Brain pericyte (primary cell): ENCODE measurements at regions not wholly inside any gene's neighbourhood (a gene's known extent, or its start where the extent isn't known, plus 50 kb on each side); places are given as distances from the start of the nearest gene placed in this dataset.
"Not testable (repeated sequence)": the region's sequence is repeated elsewhere in the genome, so short reads cannot be mapped to it uniquely, and the experiment has no call there.

Source experiments
- DNase-seq: peaks from one replicate; pipeline ENCODE4 v3.0.0-alpha.2; 2012; ENCODE audit warnings: low read depth, low spot score

DNA sequence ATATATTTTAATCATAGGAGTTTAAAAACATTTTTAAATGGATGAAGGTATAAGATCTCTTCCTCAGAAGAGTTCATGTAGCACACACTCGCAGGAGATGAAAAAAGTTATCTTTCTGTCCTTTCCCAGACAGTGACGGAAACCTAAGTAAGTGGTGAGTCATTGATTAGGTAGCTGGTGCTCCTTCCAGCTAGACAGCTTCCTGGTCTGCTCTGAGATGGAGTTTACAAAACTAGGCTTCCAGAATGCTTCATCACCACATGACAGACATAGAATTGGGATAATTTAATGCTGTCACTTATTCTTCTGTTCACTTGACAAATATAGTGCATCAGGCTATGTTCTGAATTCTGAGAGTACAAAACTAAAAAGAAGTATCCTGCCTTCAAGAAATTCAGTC, 2393.0 kb upstream of the C9orf72 start:
- no peak for DNase-seq

DNA sequence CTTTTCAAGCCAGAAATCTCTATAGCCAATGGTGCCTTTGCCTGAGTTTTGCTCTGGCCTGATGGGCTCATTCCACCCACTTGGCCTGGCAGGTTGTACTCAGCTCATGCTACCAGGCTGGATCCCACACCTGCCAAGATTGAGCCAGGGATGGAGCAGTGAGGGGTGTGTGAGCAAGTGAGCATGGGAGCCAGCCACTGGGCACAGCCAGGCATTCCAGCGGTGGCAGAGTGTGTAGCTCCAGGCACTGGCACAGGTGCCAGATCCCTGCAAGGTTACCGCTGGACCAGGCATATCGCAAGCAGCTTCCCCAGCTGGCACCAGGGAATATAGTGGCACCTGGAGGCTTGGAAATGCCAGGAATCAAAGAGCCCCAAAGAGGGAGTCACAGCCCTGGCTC, 2395.6 kb upstream of the C9orf72 start:
- DNase-seq, result no peak

DNA sequence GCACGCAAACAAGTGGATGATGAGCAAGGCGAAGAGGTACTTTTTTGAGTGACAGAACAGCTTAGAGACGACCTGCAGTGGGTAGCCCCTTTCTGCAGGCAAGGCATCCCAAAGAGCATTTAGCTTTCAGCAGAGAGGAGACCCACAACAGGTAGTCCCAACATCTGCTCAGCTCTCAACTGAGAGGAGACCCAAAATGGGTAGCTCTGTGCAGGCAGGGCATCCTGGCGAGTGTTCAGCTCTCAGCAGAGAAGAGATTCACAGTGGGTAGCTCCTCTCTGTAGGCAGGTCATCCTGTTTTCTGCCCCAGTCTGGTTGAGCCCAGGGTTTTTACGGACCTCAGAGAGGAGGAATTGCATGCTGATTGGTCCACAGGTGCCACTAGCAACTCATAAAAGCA, 2396.1 kb upstream of the C9orf72 start:
- DNase-seq, result no peak

DNA sequence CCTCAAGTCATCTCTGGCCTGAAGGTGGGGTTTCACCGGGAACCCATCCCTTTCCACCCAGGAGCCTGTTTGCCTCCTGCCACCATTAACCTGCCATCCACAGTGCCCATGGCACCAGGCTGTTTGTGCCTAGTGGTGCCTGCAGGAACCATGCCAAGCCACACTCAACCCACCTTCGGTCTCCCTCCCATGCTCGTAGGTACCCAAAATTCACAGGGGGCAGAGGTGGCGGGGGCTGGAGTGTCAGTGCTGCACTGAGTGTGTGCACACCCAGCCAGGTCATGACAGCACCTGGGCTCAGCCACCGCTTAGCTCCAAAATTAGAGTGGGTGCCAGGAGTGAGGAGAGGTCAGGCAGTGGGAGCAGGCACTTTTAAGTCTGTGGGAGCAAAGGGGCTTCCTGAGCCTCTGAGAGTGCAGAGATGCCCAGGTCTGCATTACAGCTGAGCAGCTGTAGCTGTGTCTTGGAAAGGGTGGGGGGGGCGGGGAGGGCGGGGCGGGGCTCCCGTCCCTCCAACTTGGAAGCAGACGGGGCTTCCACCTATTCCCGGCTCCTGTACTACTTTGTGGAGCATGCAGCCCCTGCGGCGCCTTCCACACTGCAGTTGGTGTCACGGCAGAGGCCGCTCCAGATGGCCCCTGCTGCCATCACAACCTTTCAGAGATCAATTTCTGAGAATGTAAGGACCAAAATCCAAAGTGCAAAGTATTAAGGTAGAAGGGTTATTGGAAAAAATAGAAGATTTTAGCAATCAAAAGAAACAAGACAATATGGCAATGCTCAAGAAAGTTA, 2396.8 kb upstream of the C9orf72 start:
- DNase-seq, result no peak

DNA sequence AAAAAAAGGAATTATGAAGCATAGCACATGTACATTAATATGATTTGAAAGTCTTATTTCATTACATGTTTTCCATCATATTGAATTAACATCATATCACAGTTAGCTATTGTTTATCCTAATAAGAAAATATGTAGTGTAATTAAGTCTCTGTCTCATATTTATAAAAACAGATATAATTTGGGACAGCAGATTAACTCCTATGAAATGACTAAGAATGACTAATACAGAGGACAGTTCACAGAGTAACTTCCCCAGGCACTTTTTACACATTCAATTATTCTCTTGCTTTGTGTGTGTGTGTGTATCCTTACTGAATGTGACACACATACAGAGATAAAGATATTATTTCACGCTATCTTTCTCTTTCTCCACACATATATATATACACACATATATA, 2400.9 kb upstream of the C9orf72 start:
- DNase-seq, result no peak

DNA sequence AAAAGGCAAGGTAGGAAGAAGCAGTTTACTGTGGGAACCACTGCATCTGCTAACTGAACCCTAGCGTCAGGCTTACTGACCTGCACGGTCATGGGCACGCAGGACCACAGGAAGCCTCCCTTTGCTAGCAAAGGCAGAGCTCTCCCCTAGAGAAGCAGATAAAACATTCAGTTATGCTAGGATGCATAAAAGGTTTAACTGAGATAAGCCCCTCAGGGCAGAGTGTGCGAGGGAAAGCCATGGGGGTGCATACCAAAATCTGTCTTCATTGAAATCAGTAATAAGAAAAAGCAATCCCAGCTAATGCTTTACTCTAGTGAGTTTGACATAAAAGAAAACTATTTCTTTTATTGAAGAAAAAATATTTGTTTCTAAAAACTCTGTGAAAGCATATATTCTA, 2403.7 kb upstream of the C9orf72 start:
- no peak for DNase-seq

DNA sequence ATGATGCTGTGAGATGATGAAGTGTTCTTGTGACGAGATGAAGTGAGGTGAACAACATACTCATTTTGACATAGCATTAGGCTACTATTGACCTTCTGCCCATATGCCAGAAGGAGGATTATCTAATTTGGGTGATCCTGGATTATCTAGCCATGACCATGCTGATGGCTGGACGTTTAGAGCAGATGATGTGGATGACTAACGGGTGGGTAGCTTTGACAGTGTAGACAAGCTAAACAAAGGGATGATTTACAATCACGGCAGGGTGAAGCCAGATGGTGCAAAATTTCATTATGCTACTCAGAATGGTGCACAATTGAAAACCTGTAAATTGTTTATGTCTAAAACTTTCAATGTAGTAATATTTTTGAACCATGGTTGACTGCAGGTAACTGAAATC, 2403.4 kb upstream of the ACO1 start:
- no peak for DNase-seq

DNA sequence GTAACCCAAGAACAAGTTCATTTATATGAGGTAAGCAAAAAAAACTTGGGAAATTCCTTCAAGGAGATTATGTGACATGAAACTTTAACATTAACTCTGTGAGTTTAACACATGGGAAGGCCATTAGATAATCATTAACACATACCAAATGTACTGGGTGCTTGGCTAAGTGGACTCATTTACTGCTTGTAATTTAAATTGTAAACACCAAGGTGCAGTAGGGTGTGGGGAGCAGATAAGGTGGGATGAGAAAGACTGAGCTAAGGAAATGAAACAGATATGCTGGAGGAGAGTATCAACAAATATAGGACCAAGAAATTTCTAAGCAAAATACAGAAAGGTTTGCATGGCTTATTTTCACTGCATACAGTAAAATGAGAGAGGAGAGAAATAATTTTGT, 2384.8 kb upstream of the ACO1 start:
- DNase-seq, result no peak

DNA sequence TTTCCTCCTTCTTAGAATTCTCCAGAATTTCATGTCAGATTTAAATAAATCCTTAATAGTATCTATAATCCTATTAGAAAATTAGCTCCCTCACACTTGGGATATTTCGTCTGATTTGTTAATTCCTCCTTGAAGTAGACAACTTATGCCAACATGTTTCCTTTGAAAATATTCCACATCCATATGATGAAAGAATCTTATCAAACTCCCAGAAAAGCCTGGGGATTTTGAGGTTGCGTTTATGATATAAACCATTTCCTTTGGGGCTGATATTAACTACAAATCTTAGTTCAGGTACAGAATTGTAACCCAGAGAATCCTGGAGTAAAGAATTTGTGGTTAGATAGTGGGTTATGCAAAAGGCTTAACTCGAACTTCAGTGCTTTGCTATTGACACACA, 2373.8 kb upstream of the ACO1 start:
- DNase-seq, result no peak

DNA sequence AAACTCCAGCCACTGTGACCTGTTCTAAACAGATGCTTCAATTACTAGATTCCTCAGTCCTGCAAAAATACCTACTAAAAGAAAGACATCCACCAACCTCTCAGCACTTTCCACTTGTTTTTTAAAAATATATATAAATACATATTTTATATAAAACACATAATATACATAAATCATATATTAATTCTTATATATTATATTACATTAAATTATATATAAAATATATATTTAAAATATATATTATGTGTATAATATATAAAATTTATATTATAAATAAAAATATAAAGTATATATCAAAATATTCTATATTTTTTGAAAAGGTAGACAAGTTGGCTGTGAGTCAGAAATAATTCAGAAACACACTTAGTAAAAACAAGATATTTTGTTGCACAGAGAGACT, 2371.8 kb upstream of the ACO1 start:
- DNase-seq, result no peak

DNA sequence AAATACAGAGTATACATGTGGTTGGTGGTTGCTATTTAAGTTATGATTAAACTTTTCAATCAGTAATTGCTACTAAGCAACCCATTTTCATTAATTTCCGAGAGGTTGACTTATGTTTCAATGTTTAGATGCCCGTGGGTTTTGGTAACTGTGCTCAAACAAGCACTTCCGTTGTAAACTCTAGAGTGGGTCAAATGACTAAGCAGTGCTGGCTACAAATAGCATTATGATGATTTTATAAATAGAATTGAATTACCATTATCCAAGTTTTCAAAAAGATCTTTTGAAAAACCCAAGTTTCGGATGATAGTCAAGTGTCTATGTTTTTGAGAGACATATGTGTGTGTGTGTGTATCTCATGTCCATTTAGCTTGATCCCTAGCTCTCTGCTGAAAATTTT, 2369.4 kb upstream of the ACO1 start:
- no peak for DNase-seq

DNA sequence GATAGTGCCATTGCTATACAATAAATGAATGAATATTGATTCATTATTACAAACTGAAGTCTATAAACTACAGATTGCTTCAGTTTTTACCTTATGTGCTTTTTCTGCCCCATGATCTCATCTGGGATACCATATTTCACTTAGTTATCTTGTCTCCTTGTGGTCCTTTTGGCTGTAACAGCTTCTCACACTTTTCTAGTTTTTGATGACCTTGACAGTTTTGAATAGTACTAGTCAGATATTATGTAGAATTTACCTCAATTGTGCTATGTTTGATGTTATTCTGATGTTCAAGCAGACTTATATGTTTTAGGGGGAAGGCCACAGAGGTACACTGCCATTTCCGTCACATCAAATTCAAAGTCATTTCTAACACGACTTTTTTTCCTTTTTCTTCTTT, 2364.3 kb upstream of the ACO1 start:
- no peak for DNase-seq

DNA sequence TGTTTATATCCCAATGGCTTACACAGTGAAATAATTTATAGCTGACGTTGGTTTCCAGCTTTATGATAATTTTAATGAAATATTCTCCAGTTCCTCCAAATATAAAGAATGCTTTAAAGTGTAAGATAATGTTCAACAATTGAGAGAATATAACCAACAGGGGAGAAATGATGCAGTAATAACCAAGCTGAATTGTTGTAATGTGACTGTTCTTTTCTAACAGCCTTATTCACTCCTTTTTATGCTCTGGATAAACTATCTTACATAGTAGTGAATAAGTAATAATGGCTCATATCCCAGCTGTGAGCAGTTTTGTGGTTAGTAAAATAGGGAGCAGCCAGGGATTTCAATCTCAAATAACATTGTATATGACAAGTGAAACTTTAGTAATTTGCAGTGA, 2348.7 kb upstream of the ACO1 start:
- no peak for DNase-seq

DNA sequence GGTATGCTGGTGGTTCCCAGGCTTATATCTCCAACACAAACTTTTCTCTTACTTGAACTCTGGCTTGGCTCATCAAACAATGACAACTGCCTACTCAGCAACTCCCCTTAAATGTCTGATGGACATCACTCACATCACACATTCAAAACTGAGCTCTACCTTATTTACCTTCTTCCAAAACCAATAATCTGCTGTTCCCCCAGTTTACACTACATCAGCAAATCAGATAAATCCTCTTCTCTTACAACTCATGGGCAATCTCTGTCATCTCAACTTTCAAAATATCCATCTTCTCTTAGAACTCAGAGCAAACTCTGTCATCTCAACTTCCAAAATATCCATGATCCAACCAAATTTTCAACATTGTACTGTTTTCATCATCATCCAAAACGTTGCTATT, 2347.9 kb upstream of the ACO1 start:
- DNase-seq, result no peak

DNA sequence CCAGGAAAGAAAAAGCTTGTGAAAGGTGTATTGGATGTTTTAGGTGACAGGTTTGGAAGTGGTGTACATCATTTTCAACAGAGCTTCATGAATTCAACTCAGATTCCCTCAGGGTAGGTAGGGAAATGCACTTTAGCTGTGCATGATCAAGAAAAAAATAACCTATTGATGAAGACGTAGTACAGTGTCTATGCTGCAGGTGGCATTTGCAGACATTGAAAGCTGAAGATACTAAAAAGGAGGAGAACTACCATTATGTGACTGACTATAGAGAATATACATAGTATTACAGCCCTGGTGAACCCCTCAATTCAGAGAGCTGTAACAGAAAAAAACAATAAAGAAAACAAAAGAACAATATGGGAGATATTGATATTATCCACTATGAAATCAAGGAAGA, 2344.7 kb upstream of the ACO1 start:
- DNase-seq, result no peak

DNA sequence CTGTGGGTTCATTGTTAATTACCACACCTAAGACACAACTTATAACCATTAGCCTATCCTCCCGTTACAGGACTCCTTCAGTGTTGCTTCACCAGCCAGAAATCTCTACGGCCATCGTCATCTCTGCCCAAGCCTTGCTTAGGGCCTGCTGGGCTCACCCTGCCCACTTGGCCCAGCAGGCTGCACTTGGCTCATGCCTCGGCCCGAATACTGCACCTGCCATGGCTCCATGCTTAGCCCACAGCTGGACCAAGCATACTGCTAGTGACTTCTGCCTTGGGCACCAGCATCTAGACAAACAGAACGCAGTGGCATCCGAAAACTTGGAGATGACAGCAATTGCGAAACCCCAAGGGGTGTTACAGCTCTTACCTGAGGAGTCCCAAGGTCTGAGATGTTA, 2336.0 kb upstream of the ACO1 start:
- no peak for DNase-seq

DNA sequence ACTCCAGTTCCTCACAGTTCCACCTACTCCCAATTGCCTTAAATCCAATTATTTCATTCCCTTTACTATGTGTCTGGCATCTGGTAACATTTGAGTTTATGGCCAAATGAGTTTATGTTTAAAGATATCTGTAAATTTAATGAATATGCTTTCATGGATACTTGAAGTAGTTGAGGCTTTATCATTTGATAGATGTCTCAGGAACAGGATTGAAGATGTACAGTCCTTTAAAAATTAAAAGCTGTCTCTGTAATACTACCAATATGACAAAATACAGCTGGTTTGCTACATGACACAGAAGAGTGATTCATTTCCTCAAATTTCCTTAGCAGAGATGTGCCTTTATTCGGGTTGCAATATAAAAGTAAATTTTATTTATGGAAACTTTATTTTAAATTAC, 2326.0 kb upstream of the ACO1 start:
- no peak for DNase-seq

DNA sequence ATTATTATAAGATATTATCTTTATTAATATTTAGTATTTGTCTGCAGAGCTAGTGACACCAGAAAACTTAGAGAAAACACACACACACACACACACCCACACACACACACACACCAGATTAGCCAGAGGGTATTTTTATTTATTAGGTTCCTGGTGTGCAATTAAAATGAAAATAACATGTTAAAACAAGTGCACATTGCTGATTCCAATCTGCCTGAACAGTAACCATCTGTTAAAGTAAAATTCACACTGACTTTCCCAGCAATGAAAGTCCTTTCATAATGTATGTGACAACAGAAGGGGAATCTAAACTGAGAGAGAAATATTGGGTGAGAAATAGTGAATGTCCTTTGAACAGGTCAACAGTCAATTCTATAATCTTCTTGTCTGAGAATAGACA, 2323.5 kb upstream of the ACO1 start:
- DNase-seq, result no peak

DNA sequence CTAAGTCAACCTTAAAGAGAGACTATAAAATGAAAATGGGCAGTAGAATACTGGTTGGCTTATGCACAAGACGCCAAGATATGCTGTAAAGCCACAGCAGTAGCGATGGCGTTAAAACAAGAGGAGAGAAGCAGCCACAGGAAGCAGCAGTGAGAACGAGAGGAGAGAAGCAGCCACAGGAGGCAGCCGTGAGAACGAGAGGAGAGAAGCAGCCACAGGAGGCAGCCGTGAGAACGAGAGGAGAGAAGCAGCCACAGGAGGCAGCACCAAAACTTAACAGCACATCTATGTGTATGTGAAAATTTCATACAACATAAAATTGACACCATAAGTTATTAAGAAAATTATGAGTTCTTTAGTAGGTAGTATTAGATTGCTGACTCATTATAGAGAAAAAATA, 2318.6 kb upstream of the ACO1 start:
- no peak for DNase-seq

DNA sequence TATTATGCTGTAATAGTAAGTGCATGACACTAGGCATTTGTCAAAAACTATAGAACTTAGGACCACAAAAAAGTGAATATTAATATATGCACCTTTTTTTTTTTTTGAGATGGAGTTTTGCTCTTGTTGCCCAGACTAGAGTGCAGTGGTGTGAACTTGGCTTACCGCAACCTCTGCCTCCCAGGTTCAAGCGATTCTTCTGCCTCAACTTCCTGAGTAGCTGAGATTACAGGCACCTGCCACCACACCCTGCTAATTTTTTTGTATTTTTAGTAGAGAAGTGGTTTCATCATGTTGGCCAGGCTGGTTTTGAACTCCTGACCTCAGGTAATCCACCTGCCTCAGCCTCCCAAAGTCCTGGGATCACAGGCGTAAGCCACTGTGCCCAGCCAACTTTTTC, 2315.2 kb upstream of the ACO1 start:
- not testable (repeated sequence) for DNase-seq

DNA sequence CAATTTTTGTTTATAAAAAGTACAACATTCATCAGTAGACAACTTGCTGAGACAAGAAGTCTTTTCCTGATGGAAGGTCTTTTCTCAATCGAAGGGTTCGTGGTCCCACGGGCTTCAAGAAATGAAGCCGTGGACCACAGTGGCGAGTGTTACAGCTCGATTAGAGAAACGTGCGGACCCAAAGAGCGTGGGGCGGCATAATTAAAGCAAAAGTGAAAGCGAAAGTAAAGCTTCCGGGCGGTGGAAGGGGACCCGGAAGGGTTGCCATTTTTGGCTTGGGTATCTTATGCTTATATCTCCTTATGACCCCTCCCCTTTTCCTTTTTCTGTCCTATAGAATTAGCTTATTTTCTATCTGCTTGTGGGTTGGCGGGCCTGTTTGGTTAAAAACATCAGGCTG, 2309.4 kb upstream of the ACO1 start:
- no peak for DNase-seq

DNA sequence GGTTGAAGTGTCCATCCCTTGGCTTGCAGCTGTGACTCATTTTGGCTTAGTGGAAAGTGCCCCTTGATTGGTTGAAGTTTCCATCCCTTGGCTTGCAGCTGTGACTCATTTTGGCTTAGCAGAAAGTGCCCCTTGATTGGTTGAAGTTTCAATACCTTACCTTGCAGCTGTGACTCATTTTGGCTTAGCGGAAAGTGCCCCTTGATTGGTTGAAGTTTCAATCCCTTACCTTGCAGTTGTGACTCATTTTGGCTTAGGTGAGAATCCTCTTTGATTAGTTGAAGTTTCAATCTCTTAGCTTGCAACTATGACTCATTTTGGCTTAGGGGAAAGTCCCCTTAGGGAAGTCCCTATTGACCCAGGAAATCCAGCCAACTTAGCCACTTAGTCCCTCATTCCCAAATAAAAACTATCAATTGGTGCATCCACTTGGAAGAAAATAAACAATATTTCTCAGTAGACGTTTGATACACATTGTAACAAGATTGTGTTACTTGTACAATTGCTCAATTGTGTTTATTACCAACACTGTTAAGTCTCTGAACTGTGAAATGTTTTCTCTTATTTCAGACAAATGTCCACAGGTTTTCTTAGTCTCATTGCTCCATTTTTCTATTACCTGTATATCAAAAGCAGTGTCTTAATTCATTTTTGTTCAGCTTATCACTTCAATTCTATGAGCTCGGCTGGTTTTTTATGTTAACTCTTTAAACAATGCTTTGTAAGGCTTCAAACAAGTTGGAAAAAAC, 2308.8 kb upstream of the ACO1 start:
- no peak for DNase-seq

DNA sequence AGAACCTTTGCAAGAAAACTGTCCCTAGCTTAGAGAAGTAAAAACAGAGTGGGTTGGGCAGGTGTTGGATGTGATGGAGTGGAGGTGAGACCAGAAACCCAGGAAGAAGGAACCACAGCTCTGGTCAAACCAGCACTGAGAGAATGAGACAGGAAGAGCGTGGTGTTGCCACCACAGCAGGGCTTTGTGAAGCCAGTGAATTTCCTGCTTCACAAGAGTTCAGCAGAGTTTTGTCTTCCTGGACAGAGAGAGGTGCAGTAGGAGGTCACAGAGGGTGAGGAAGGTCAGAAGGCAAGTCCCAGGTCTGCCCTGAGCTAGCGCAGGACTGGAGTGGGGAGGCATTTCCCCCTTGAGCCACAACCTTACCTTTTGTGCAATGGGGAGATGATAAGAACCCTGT, 2306.2 kb upstream of the ACO1 start:
- DNase-seq, result no peak

DNA sequence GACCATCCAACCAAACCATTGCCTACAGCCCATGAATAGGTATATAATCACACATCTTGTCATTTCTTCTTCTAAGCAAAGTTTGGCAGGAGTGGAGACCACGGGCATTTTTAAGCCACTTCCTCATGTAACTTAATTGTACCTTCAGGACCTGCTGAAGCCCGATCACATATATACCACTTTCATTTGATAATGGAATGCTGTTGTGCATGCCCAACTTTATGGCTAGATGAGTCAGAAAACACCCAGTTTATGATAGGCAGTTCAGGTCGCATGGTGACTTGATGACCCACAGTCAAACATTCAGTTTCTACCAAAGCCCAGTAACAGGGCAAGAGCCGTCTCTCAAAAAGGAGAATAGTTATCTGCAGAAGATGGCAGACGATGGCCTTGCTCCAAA, 2295.0 kb upstream of the ACO1 start:
- DNase-seq, result no peak
